22Rv1 (cell line): ENCODE measurements at regions not wholly inside any gene's neighbourhood (a gene's known extent, or its start where the extent isn't known, plus 50 kb on each side); places are given as distances from the start of the nearest gene placed in this dataset.

Experiments
- CTCF ChIP-seq: fragments of 450-650 bp; IDR thresholded peaks from 2 replicates; pipeline ENCODE4 v1.5.1; 2017; ENCODE audit warnings: mild to moderate bottlenecking
- ZFX ChIP-seq: fragments of 450-650 bp; IDR thresholded peaks from 2 replicates; pipeline ENCODE4 v1.6.1; 2017; ENCODE audit warnings: antibody characterized with exemption, borderline replicate concordance

- TF ChIP-seq CTCF (no peak), ZFX (no peak)
Observed at GRCh38 chr10:113320987-113321386, 231.9 kb upstream of the HABP2 start.
